ENCODE measurements at regions not wholly inside any gene's neighbourhood (a gene's known extent, or its start where the extent isn't known, plus 50 kb on each side); places are given as distances from the start of the nearest gene placed in this dataset.

GRCh38 chr16:79653373-79653891 lies 52.9 kb upstream of the MAF start:
- no peaks in the 10 kb centered on the region for H3K9me3 Mint-ChIP-seq (ENCODE audit: low read depth)
- DNase-seq (ENCODE audit: low spot score) = no peak
- no peak overlapping the region for H3K27ac Mint-ChIP-seq (ENCODE audit: unreplicated experiment)
- peaks cover 35% of the 10 kb centered on the region for H3K4me1 Mint-ChIP-seq (ENCODE audit: low read depth)
- no peak overlapping the region for H3K4me3 Mint-ChIP-seq (ENCODE audit: unreplicated experiment)
- no peak for TF ChIP-seq CTCF (IDR thresholded peaks at IDR 0.05)
- no peaks in the 10 kb centered on the region for H3K36me3 Mint-ChIP-seq (ENCODE audit: low read depth)
- no peaks in the 10 kb centered on the region for H3K27me3 Mint-ChIP-seq (ENCODE audit: low read depth)

- no peaks in the 10 kb centered on the region for H3K36me3 Mint-ChIP-seq (ENCODE audit: low read depth)
- H3K4me3 Mint-ChIP-seq (ENCODE audit: unreplicated experiment) = no peak overlapping the region
- no peak overlapping the region for H3K27ac Mint-ChIP-seq (ENCODE audit: unreplicated experiment)
- no peak for DNase-seq (ENCODE audit: low spot score)
- no peaks in the 10 kb centered on the region for H3K9me3 Mint-ChIP-seq (ENCODE audit: low read depth)
- TF ChIP-seq CTCF (IDR thresholded peaks at IDR 0.05) = no peak
- peaks cover 17% of the 10 kb centered on the region for H3K4me1 Mint-ChIP-seq (ENCODE audit: low read depth)
- no peaks in the 10 kb centered on the region for H3K27me3 Mint-ChIP-seq (ENCODE audit: low read depth)
Measured at GRCh38 chr16:79651363-79651762, 50.8 kb upstream of the MAF start.
